SK-N-SH (cell line): ENCODE measurements at regions not wholly inside any gene's neighbourhood (a gene's known extent, or its start where the extent isn't known, plus 50 kb on each side); places are given as distances from the start of the nearest gene placed in this dataset.

ENCODE experiments used
- CTCF ChIA-PET: fragments of 300-600, 350-600 bp; formaldehyde crosslinking; extraction: SDS; loops from one replicate; lab custom pipeline; 2021; lab: Yijun Ruan, JAX
- POLR2A ChIA-PET: fragments of 350-600 bp; sonication (Branson Sonifier 250); formaldehyde crosslinking; extraction: SDS; loops from one replicate; lab custom pipeline; 2020; ENCODE audit warnings: antibody characterized with exemption, inconsistent platforms; lab: Yijun Ruan, JAX
- DNase-seq: peaks from one replicate; pipeline ENCODE4 v3.0.0; 2012
- H2AFZ ChIP-seq: fragments of 200-600 bp; sonication (generic); 2 replicates; pipeline ENCODE4 v1.8.1; 2016; ENCODE audit warnings: antibody characterized with exemption, mild to moderate bottlenecking, low read depth
- H3F3A ChIP-seq: fragments of 200-600 bp; sonication (generic); replicated peaks from 2 replicates; pipeline ENCODE3; 2016; ENCODE audit warnings: antibody characterized with exemption, mild to moderate bottlenecking; ENCODE audit not compliant: insufficient read depth
- H3K27ac ChIP-seq, 2 experiments: fragments of 200-500 bp in 1 of 2; fragments of 200-600 bp in 1 of 2; sonication (Bioruptor generic) in 1 of 2; sonication (generic), shearing (Covaris generic) in 1 of 2; 2 replicates each; pipeline versions ENCODE4 v1.5.1 to v1.6.1; 2014 to 2016; ENCODE audit warnings: low read depth in 2 of 2, inconsistent platforms in 1 of 2, low read length in 1 of 2, mild to moderate bottlenecking in 1 of 2, mixed read lengths in 1 of 2
- H3K27me3 ChIP-seq: fragments of 200-600 bp; sonication (generic), shearing (Covaris generic); 2 replicates; pipeline ENCODE4 v1.6.1; 2016; ENCODE audit warnings: mixed run types; ENCODE audit not compliant: insufficient read depth
- H3K36me3 ChIP-seq, 2 experiments: fragments of 200-500 bp in 1 of 2; fragments of 200-600 bp in 1 of 2; sonication (Bioruptor generic) in 1 of 2; sonication (generic) in 1 of 2; replicated peaks in 1 of 2; 2 replicates each; pipeline versions ENCODE3 to v1.5.1; 2014 to 2016; ENCODE audit warnings: low read length in 1 of 2, mild to moderate bottlenecking in 1 of 2; ENCODE audit not compliant: insufficient read depth in 2 of 2, control insufficient read depth in 1 of 2
- H3K4me1 ChIP-seq, 2 experiments: fragments of 200-500 bp in 1 of 2; fragments of 200-600 bp in 1 of 2; sonication (Bioruptor generic) in 1 of 2; sonication (generic), shearing (Covaris generic) in 1 of 2; 2 replicates each; pipeline versions ENCODE4 v1.5.1 to v1.6.1; 2014 to 2016; ENCODE audit warnings: low read depth in 1 of 2, low read length in 1 of 2, mixed run types in 1 of 2; ENCODE audit not compliant: insufficient read depth in 2 of 2, control insufficient read depth in 1 of 2
- H3K4me2 ChIP-seq: fragments of 200-600 bp; sonication (generic), shearing (Covaris generic); 2 replicates; pipeline ENCODE4 v1.6.1; 2017; ENCODE audit warnings: mixed run types
- H3K4me3 ChIP-seq, 2 experiments: fragments of 200-500 bp in 1 of 2; fragments of 200-600 bp in 1 of 2; sonication (Bioruptor generic) in 1 of 2; sonication (generic), shearing (Covaris generic) in 1 of 2; 2 replicates each; pipeline versions ENCODE4 v1.5.1 to v1.8.1; 2014 to 2016; ENCODE audit warnings: low read depth in 2 of 2, inconsistent platforms in 1 of 2, low read length in 1 of 2, mild to moderate bottlenecking in 1 of 2, mixed read lengths in 1 of 2, moderate library complexity in 1 of 2
- H3K79me2 ChIP-seq: fragments of 200-600 bp; sonication (generic); 2 replicates; pipeline ENCODE4 v1.8.1; 2017; ENCODE audit warnings: mild to moderate bottlenecking; ENCODE audit not compliant: insufficient read depth
- H3K9ac ChIP-seq: fragments of 200-600 bp; sonication (generic); 2 replicates; pipeline ENCODE4 v1.6.1; 2017; ENCODE audit warnings: mixed run types
- H3K9me2 ChIP-seq: fragments of 200-600 bp; sonication (generic); 2 replicates; pipeline ENCODE4 v1.6.1; 2017; ENCODE audit warnings: mixed run types
- H3K9me3 ChIP-seq: fragments of 200-600 bp; sonication (generic); 2 replicates; pipeline ENCODE4 v1.6.1; 2017; ENCODE audit warnings: mixed run types, mild to moderate bottlenecking, moderate library complexity
- H4K20me1 ChIP-seq: fragments of 200-600 bp; sonication (generic); 2 replicates; pipeline ENCODE4 v1.6.1; 2017; ENCODE audit warnings: mild to moderate bottlenecking, mixed run types; ENCODE audit not compliant: insufficient read depth
- CTCF ChIP-seq: fragments of 200-600 bp; sonication (generic); IDR thresholded peaks from 2 replicates; pipeline ENCODE4 v1.6.1; 2017; ENCODE audit warnings: antibody characterized with exemption, mild to moderate bottlenecking, moderate library complexity
- ELF1 ChIP-seq: IDR thresholded peaks from 2 replicates; pipeline ENCODE4 v1.4.0; 2012
- IRF3 ChIP-seq: fragments of 150-350 bp; IDR thresholded peaks from 2 replicates; pipeline ENCODE4 v1.6.1; 2016; ENCODE audit warnings: mild to moderate bottlenecking, low read depth, low read length
- JUND ChIP-seq: IDR thresholded peaks from 2 replicates; pipeline ENCODE4 v1.4.0; 2012
- MAX ChIP-seq: IDR thresholded peaks from 2 replicates; pipeline ENCODE4 v1.4.0; 2012; ENCODE audit warnings: low read depth
- MXI1 ChIP-seq: IDR thresholded peaks from 2 replicates; pipeline ENCODE4 v1.6.1; 2012; ENCODE audit warnings: mild to moderate bottlenecking, low read depth, low read length, improper control_type of control experiment
- PBX3 ChIP-seq: IDR thresholded peaks from 2 replicates; pipeline ENCODE4; 2012
- RAD21 ChIP-seq: IDR thresholded peaks from 2 replicates; pipeline ENCODE4 v1.6.1; 2012; ENCODE audit warnings: mild to moderate bottlenecking, low read length
- SIN3A ChIP-seq: IDR thresholded peaks from 2 replicates; pipeline ENCODE4 v1.6.1; 2012; ENCODE audit warnings: low read depth, mild to moderate bottlenecking, low read length, moderate library complexity, borderline replicate concordance
- YY1 ChIP-seq: IDR thresholded peaks from 2 replicates; pipeline ENCODE4 v1.4.0; 2012; ENCODE audit warnings: low read depth, mild to moderate bottlenecking
- ZBTB33 ChIP-seq: IDR thresholded peaks from 2 replicates; pipeline ENCODE4 v1.4.0; 2012; ENCODE audit warnings: low read depth, borderline replicate concordance
- WGBS: methylation state at CpG from one replicate; pipeline ENCODE4 v1.1.6; 2017; ENCODE audit warnings: low lambda C conversion rate; 5-methylcytosine and 5-hydroxymethylcytosine counted together

- Histone ChIP-seq H3K4me3 (no peak overlapping the region), H3K4me1 (peaks cover 0 to 6% of the 10 kb centered on the region in 2 experiments; a peak in 1 of 4 replicates), H3K36me3 (no peaks in the 10 kb centered on the region), H4K20me1 (no peaks in the 10 kb centered on the region), H3K27me3 (no peaks in the 10 kb centered on the region; the same call in 1 of the 2 replicates), H3K79me2 (no peaks in the 10 kb centered on the region), H3F3A (no peaks in the 10 kb centered on the region), H3K9me3 (no peaks in the 10 kb centered on the region), H3K9ac (no peak overlapping the region), H3K4me2 (no peak overlapping the region), H3K9me2 (no peaks in the 10 kb centered on the region), H2AFZ (no peak overlapping the region), H3K27ac (no peak overlapping the region)
- TF ChIP-seq MXI1 (no peak), JUND (no peak), CTCF (no peak), SIN3A (no peak), ELF1 (no peak), PBX3 (no peak), IRF3 (no peak), ZBTB33 (no peak), YY1 (no peak), RAD21 (no peak), MAX (no peak)
- WGBS = 9% methylated on average over 6 of the region's 6 CpGs
- ChIA-PET POLR2A (no interaction called here), CTCF (no interaction called here)
- DNase-seq = no peak
Observed at GRCh38 chr6:2531426-2532215, 219.1 kb downstream of the MYLK4 start.
